SK-N-DZ (cell line): ENCODE measurements at regions not wholly inside any gene's neighbourhood (a gene's known extent, or its start where the extent isn't known, plus 50 kb on each side); places are given as distances from the start of the nearest gene placed in this dataset.
"Not testable (repeated sequence)": the region's sequence is repeated elsewhere in the genome, so short reads cannot be mapped to it uniquely, and the experiment has no call there.

Source experiments
- DNase-seq: peaks from one replicate; pipeline ENCODE4 v3.0.0-alpha.2; 2015; ENCODE audit warnings: low spot score

- not testable (repeated sequence) for DNase-seq
These were observed 182.1 kb downstream of the TMEM121 start for GRCh38 chr14:105708251-105709134.

GRCh38 chr14:105709281-105710118 lies 183.1 kb downstream of the TMEM121 start:
- no peak for DNase-seq

GRCh38 chr14:105710119-105711043 lies 184.0 kb downstream of the TMEM121 start:
- DNase-seq, result no peak

- DNase-seq, result no peak
These were observed 184.7 kb downstream of the TMEM121 start for GRCh38 chr14:105711044-105711620.

- DNase-seq, result no peak
These were observed 185.6 kb downstream of the TMEM121 start for GRCh38 chr14:105711841-105712460.

GRCh38 chr14:105712670-105713069 lies 186.3 kb downstream of the TMEM121 start:
- not testable (repeated sequence) for DNase-seq

- DNase-seq, result not testable (repeated sequence)
These were observed 186.8 kb downstream of the TMEM121 start for GRCh38 chr14:105713160-105713559.

GRCh38 chr14:105713836-105714235 lies 187.5 kb downstream of the TMEM121 start:
- DNase-seq, result not testable (repeated sequence)

GRCh38 chr14:105718787-105719186 lies 192.4 kb downstream of the TMEM121 start:
- DNase-seq, result not testable (repeated sequence)

GRCh38 chr14:105720106-105720505 lies 193.7 kb downstream of the TMEM121 start:
- not testable (repeated sequence) for DNase-seq

GRCh38 chr14:105720852-105721601 lies 194.6 kb downstream of the TMEM121 start:
- not testable (repeated sequence) for DNase-seq

GRCh38 chr14:105721602-105721970 lies 195.2 kb downstream of the TMEM121 start:
- DNase-seq, result not testable (repeated sequence)

GRCh38 chr14:105721996-105722709 lies 195.8 kb downstream of the TMEM121 start:
- DNase-seq, result not testable (repeated sequence)

GRCh38 chr14:105723271-105723670 lies 196.9 kb downstream of the TMEM121 start:
- DNase-seq, result not testable (repeated sequence)

- not testable (repeated sequence) for DNase-seq
These were observed 197.4 kb downstream of the TMEM121 start for GRCh38 chr14:105723776-105724175.

- DNase-seq, result not testable (repeated sequence)
These were observed 203.5 kb downstream of the TMEM121 start for GRCh38 chr14:105729825-105730368.

GRCh38 chr14:105730731-105731130 lies 204.3 kb downstream of the TMEM121 start:
- not testable (repeated sequence) for DNase-seq

- DNase-seq, result not testable (repeated sequence)
These were observed 205.0 kb downstream of the TMEM121 start for GRCh38 chr14:105731221-105731985.
